GM21447 (cell line): ENCODE measurements at regions not wholly inside any gene's neighbourhood (a gene's known extent, or its start where the extent isn't known, plus 50 kb on each side); places are given as distances from the start of the nearest gene placed in this dataset.
"Not testable (repeated sequence)": the region's sequence is repeated elsewhere in the genome, so short reads cannot be mapped to it uniquely, and the experiment has no call there.

ENCODE experiments used
- ATAC-seq: cut with Tn5 transposase; IDR thresholded peaks from one replicate; pipeline ENCODE4 v1.9.1; 2021; ENCODE audit not compliant: unreplicated experiment

- no peak for ATAC-seq
These were observed 572.8 kb downstream of the TFAP2A start for GRCh38 chr6:9841886-9842725.

- no peak for ATAC-seq
These were observed 580.6 kb downstream of the TFAP2A start for GRCh38 chr6:9834233-9834632.

- ATAC-seq = no peak
These were observed 583.1 kb downstream of the TFAP2A start for GRCh38 chr6:9831783-9832182.

- no peak for ATAC-seq
These were observed 584.1 kb downstream of the TFAP2A start for GRCh38 chr6:9830808-9831207.

GRCh38 chr6:9825526-9825925 is 589.3 kb downstream of the TFAP2A start:
- no peak for ATAC-seq

GRCh38 chr6:9810727-9811126 is 604.1 kb downstream of the TFAP2A start:
- ATAC-seq = not testable (repeated sequence)

- no peak for ATAC-seq
These were observed 604.6 kb downstream of the TFAP2A start for GRCh38 chr6:9810286-9810685.

- ATAC-seq = no peak
These were observed 608.7 kb downstream of the TFAP2A start for GRCh38 chr6:9806195-9806594.

GRCh38 chr6:9801249-9801754 is 613.6 kb downstream of the TFAP2A start:
- ATAC-seq = no peak

- ATAC-seq = no peak
These were observed 615.3 kb downstream of the TFAP2A start for GRCh38 chr6:9799582-9799981.

- ATAC-seq = no peak
These were observed 618.0 kb downstream of the TFAP2A start for GRCh38 chr6:9796827-9797226.

- no peak for ATAC-seq
These were observed 619.0 kb downstream of the TFAP2A start for GRCh38 chr6:9795880-9796279.

GRCh38 chr6:9789201-9789600 is 625.7 kb downstream of the TFAP2A start:
- no peak for ATAC-seq

GRCh38 chr6:9784786-9785185 is 630.1 kb downstream of the TFAP2A start:
- no peak for ATAC-seq

- ATAC-seq = no peak
These were observed 631.3 kb downstream of the TFAP2A start for GRCh38 chr6:9783567-9783966.

GRCh38 chr6:9766240-9766915 is 648.5 kb downstream of the TFAP2A start:
- ATAC-seq = no peak

- ATAC-seq = no peak
These were observed 653.7 kb downstream of the TFAP2A start for GRCh38 chr6:9761220-9761619.

- no peak for ATAC-seq
These were observed 660.4 kb downstream of the TFAP2A start for GRCh38 chr6:9754515-9754914.

- no peak for ATAC-seq
These were observed 668.9 kb downstream of the TFAP2A start for GRCh38 chr6:9745966-9746365.

- no peak for ATAC-seq
These were observed 669.4 kb downstream of the TFAP2A start for GRCh38 chr6:9745476-9745875.

- no peak for ATAC-seq
These were observed 670.8 kb downstream of the TFAP2A start for GRCh38 chr6:9744119-9744518.

- no peak for ATAC-seq
These were observed 682.8 kb downstream of the TFAP2A start for GRCh38 chr6:9732056-9732455.
